ENCODE measurements at regions not wholly inside any gene's neighbourhood (a gene's known extent, or its start where the extent isn't known, plus 50 kb on each side); places are given as distances from the start of the nearest gene placed in this dataset.

DNA sequence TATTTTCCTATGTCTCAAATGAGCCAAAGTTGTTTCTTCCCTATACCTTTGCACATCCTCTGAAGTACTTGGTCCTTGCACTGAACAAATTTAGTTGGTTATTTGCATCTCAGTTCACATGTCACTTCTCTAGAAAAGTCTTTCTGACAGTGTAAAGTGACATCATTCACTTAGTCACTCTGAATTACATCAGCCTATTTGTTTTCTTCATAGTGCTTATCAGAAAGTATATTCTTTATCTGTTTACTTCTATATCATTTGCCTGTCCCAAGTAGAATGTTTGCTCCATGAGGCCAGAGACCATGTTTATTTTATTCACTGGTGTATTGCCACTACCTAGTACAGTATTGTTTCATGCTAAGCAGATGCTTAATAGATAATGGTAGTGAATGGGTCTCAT is 173.7 kb downstream of the HNMT start:
- FAIRE-seq, result no peak
- DNase-seq (ENCODE audit: insufficient read length, low spot score), result no peak
- TF ChIP-seq, protein P1, sequence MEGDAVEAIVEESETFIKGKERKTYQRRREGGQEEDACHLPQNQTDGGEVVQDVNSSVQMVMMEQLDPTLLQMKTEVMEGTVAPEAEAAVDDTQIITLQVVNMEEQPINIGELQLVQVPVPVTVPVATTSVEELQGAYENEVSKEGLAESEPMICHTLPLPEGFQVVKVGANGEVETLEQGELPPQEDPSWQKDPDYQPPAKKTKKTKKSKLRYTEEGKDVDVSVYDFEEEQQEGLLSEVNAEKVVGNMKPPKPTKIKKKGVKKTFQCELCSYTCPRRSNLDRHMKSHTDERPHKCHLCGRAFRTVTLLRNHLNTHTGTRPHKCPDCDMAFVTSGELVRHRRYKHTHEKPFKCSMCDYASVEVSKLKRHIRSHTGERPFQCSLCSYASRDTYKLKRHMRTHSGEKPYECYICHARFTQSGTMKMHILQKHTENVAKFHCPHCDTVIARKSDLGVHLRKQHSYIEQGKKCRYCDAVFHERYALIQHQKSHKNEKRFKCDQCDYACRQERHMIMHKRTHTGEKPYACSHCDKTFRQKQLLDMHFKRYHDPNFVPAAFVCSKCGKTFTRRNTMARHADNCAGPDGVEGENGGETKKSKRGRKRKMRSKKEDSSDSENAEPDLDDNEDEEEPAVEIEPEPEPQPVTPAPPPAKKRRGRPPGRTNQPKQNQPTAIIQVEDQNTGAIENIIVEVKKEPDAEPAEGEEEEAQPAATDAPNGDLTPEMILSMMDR (IDR thresholded peaks at IDR 0.05; ENCODE audit: insufficient read depth, missing control alignments), result no peak

DNA sequence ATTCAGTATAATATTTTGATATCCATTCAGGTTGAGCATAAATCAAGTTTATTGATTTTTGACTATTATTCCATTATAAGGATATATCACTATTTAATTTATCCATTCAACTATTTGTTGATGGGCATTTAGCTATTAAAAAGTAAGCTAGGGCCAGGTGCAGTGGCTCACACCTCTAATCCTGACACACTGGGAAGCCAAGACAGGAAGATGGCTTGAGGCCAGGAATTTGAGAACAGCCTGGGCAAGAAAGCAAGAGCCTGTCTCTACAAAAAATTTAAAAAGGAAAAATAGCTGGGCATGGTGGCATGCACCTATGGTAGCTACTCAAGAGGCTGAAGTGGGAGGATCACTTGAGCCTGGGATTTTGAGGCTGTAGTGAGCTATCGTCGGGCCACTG is 183.5 kb downstream of the HNMT start:
- FAIRE-seq (no peak), DNase-seq (ENCODE audit: insufficient read length, low spot score) (no peak)
- TF ChIP-seq, protein P1 (IDR thresholded peaks at IDR 0.05; ENCODE audit: insufficient read depth, missing control alignments), result no peak

DNA sequence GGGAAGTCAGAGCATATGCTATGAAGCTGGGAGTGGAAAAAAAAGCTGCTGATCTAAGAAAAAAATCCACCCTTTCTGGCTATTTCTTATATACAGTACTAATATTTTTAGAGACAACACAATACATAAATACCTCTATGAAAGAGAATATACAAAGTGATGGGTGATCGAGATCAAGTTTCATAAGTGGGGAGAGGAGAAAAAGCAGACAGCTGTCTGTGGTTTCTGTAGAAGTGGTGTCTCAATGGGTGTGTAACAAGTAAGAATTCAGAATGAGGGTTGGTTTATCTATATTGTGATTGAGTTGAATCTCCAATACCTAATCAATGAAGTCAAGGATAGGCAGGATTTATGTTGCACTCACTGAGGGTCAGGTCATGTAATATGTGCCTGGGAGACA is 191.0 kb downstream of the HNMT start:
- TF ChIP-seq, protein P1 (IDR thresholded peaks at IDR 0.05; ENCODE audit: insufficient read depth, missing control alignments), result no peak
- DNase-seq (ENCODE audit: insufficient read length, low spot score) (no peak), FAIRE-seq (no peak)

DNA sequence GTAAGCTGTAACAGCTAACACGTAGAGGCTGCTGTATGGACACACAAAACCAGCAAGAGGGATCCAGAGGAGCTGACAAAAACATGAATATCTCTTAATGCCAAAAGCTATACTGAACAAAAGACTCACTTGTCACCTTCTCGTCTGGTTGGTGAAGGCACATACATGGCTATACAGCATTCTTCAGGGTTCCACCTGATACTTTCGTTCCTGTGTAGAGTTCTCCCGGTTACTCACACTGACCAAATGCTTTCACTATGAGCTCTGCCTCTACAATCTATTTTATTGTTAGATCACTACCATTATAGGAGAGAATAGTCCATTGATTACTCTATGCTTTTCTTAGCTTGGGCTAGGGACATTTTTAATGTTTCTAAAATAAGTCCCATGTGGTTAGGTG is 193.1 kb downstream of the HNMT start:
- TF ChIP-seq, protein P1 (IDR thresholded peaks at IDR 0.05; ENCODE audit: insufficient read depth, missing control alignments), result no peak
- no peak for FAIRE-seq
- DNase-seq (ENCODE audit: insufficient read length, low spot score), result no peak

DNA sequence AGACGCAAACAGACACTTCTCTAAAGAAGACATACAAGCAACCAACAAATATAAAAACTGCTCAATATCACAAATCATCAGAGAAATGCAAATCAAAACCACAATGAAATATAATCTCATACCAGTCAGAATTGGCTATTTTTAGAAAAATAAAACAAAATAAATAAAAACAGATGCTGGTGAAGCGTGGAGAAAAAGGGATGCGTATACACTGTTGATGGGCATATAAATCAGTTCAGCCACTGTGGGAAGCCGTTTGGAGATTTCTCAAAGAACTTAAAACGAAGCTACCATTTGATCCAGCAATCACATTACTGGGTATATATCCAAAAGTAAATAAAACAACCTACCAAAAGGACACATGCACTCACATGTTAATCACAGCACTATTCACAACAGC is 206.2 kb downstream of the HNMT start:
- FAIRE-seq, result no peak
- no peak for DNase-seq (ENCODE audit: insufficient read length, low spot score)
- TF ChIP-seq, protein P1 (IDR thresholded peaks at IDR 0.05; ENCODE audit: insufficient read depth, missing control alignments), result no peak

DNA sequence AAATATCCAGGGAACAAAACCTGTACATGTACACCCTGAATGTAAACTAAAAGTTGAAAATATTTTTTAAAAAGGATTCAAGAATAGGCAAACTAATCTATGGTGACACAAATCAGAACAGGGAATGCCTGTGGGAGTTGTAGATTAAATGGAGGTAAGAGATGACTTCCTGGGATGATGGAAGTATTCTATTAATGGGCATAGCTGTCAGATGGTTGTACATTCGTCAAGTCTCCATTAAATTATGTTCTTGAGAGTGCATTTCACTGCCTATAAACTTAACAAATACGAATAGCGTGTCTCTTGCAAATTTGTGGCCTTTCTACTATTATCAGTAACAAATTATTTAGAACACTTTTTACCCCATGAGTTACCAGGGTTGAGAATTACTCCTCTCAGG is 207.0 kb downstream of the HNMT start:
- TF ChIP-seq, protein P1 (IDR thresholded peaks at IDR 0.05; ENCODE audit: insufficient read depth, missing control alignments), result no peak
- FAIRE-seq, result no peak

DNA sequence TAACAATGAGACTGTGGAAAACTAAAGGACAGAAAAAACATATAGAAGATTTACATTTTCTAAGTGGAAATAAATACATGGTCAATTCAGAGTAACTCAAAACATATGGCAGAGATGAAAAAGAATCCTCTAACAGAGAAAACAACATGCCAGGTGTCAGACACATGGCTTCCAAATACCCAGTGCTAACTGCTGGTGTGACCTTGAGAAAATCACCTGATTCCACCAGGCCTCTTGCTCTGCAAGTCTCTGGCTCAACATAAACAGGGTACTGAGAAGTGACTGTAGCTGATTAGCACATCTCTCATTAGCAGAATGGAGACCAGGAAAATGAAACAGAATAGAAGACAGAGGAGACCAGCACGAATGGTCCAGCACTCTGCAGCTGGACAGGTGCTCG is 210.8 kb downstream of the HNMT start:
- TF ChIP-seq, protein P1 (IDR thresholded peaks at IDR 0.05; ENCODE audit: insufficient read depth, missing control alignments), result no peak
- no peak for DNase-seq (ENCODE audit: insufficient read length, low spot score)
- FAIRE-seq, result no peak

More for the DNA sequence above, 207.0 kb downstream of the HNMT start:
- DNase-seq (ENCODE audit: insufficient read length, low spot score), result no peak

Data from D721Med (cell line).